ELR (cell line): ENCODE measurements at regions not wholly inside any gene's neighbourhood (a gene's known extent, or its start where the extent isn't known, plus 50 kb on each side); places are given as distances from the start of the nearest gene placed in this dataset.
"Not testable (repeated sequence)": the region's sequence is repeated elsewhere in the genome, so short reads cannot be mapped to it uniquely, and the experiment has no call there.

Source experiments
- DNase-seq: peaks from one replicate; pipeline ENCODE4 v3.0.0-alpha.2; 2015; ENCODE audit warnings: low read depth

- DNase-seq, result no peak
Measured at GRCh38 chr9:31104249-31104648, 1280.2 kb upstream of the ACO1 start.

- no peak for DNase-seq
Measured at GRCh38 chr9:31112491-31112890, 1272.0 kb upstream of the ACO1 start.

- DNase-seq, result no peak
Measured at GRCh38 chr9:31114346-31114745, 1270.1 kb upstream of the ACO1 start.

- DNase-seq, result no peak
Measured at GRCh38 chr9:31119890-31120454, 1264.5 kb upstream of the ACO1 start.

GRCh38 chr9:31124389-31124788 is 1260.1 kb upstream of the ACO1 start:
- DNase-seq, result no peak

- no peak for DNase-seq
Measured at GRCh38 chr9:31135567-31135966, 1248.9 kb upstream of the ACO1 start.

- no peak for DNase-seq
Measured at GRCh38 chr9:31136524-31136923, 1247.9 kb upstream of the ACO1 start.

GRCh38 chr9:31137176-31138160 is 1247.0 kb upstream of the ACO1 start:
- DNase-seq, result peak; percentile 3

- peak; percentile 1 for DNase-seq
Measured at GRCh38 chr9:31140316-31140715, 1244.1 kb upstream of the ACO1 start.

GRCh38 chr9:31142456-31142855 is 1242.0 kb upstream of the ACO1 start:
- no peak for DNase-seq

- no peak for DNase-seq
Measured at GRCh38 chr9:31144614-31145013, 1239.8 kb upstream of the ACO1 start.

GRCh38 chr9:31146485-31147166 is 1237.8 kb upstream of the ACO1 start:
- no peak for DNase-seq

GRCh38 chr9:31153250-31153840 is 1231.1 kb upstream of the ACO1 start:
- no peak for DNase-seq

- no peak for DNase-seq
Measured at GRCh38 chr9:31166516-31166915, 1217.9 kb upstream of the ACO1 start.

GRCh38 chr9:31168161-31168560 is 1216.3 kb upstream of the ACO1 start:
- DNase-seq, result no peak

GRCh38 chr9:31174681-31175080 is 1209.8 kb upstream of the ACO1 start:
- DNase-seq, result no peak

GRCh38 chr9:31183866-31184265 is 1200.6 kb upstream of the ACO1 start:
- DNase-seq, result no peak

GRCh38 chr9:31185831-31186230 is 1198.6 kb upstream of the ACO1 start:
- no peak for DNase-seq

- no peak for DNase-seq
Measured at GRCh38 chr9:31188496-31188895, 1195.9 kb upstream of the ACO1 start.

GRCh38 chr9:31210978-31211570 is 1173.4 kb upstream of the ACO1 start:
- no peak for DNase-seq

- not testable (repeated sequence) for DNase-seq
Measured at GRCh38 chr9:31229976-31230375, 1154.5 kb upstream of the ACO1 start.

- no peak for DNase-seq
Measured at GRCh38 chr9:31232485-31232884, 1152.0 kb upstream of the ACO1 start.
